HepG2 (cell line): ENCODE measurements at regions not wholly inside any gene's neighbourhood (a gene's known extent, or its start where the extent isn't known, plus 50 kb on each side); places are given as distances from the start of the nearest gene placed in this dataset.

Source experiments
- ATAC-seq: fragments of 200-7000 bp; cut with Tn5 transposase; 3 replicates; pipeline ENCODE4 v1.9.1; 2020; ENCODE audit warnings: mild to moderate bottlenecking, moderate library complexity
- BruUV-seq: library from RNA; stranded (reverse); fragments of 400-500 nt; replicated peaks from 2 replicates; lab custom pipeline; 2021; lab: Mats Ljungman, UMichigan
- CTCF ChIA-PET: fragments of 300-600 bp; formaldehyde crosslinking; extraction: SDS; loops from one replicate; lab custom pipeline; 2021; ENCODE audit warnings: low total read pairs, inconsistent platforms, low intra/inter-chr PET ratio; lab: Yijun Ruan, JAX
- POLR2A ChIA-PET: fragments of 350-600 bp; sonication (Branson Sonifier 250); formaldehyde crosslinking; loops from one replicate; lab custom pipeline; 2020; ENCODE audit warnings: antibody characterized with exemption, inconsistent platforms; lab: Yijun Ruan, JAX
- DNase-seq: peaks from one replicate; pipeline ENCODE4 v3.0.0-alpha.2; 2015; ENCODE audit warnings: low spot score
- FAIRE-seq: peaks from 3 replicates; lab custom pipeline; 2011; peaks lifted over from hg19 to GRCh38; lab: Jason Lieb, UNC
- H2AFZ ChIP-seq: one replicate; pipeline ENCODE4 v1.6.1; 2011; ENCODE audit warnings: low read length, inconsistent platforms
- H3K27ac ChIP-seq: fragments of 300-600 bp; 3 replicates; pipeline ENCODE4 v1.8.0; 2011; ENCODE audit warnings: mixed run types, mild to moderate bottlenecking, mixed read lengths, low read length, inconsistent platforms; ENCODE audit not compliant: insufficient read depth; ENCODE audit errors: extremely low read length
- H3K27me3 ChIP-seq, 2 experiments: fragments of 200-600 bp in 1 of 2; 2 replicates in 1 of 2; 3 replicates in 1 of 2; pipeline versions ENCODE4 v1.6.0 to v1.8.0; 2011; ENCODE audit warnings: low read length in 2 of 2, mild to moderate bottlenecking in 2 of 2, moderate library complexity in 2 of 2, inconsistent platforms in 1 of 2; ENCODE audit not compliant: insufficient read depth in 2 of 2, control insufficient read depth in 1 of 2
- H3K36me3 ChIP-seq, 2 experiments: fragments of 200-600 bp in 1 of 2; replicated peaks in 1 of 2; 2 replicates in 1 of 2; 3 replicates in 1 of 2; pipeline versions ENCODE4 v1.5.1 to v1.8.0; 2011; ENCODE audit warnings: low read length in 2 of 2, inconsistent platforms in 1 of 2; ENCODE audit not compliant: insufficient read depth in 2 of 2, control insufficient read depth in 1 of 2
- H3K4me1 ChIP-seq: 2 replicates; pipeline ENCODE4 v1.5.1; 2012; ENCODE audit warnings: low read length, inconsistent platforms; ENCODE audit not compliant: insufficient read depth
- H3K4me2 ChIP-seq: 2 replicates; pipeline ENCODE4 v1.6.0; 2011; ENCODE audit warnings: low read depth, low read length, inconsistent platforms
- H3K4me3 ChIP-seq, 3 experiments: fragments of 200-600 bp in 1 of 3; sonication (generic), shearing (Covaris generic) in 1 of 3; replicated peaks in 1 of 3; 2 replicates each; pipeline ENCODE4 v1.5.1; 2011 to 2016; ENCODE audit warnings: low read length in 3 of 3, inconsistent platforms in 2 of 3, low read depth in 2 of 3, mild to moderate bottlenecking in 2 of 3, control low read depth in 1 of 3, mixed read lengths in 1 of 3; ENCODE audit not compliant: insufficient read depth in 1 of 3
- H3K79me2 ChIP-seq: one replicate; pipeline ENCODE4 v1.6.1; 2011; ENCODE audit warnings: low read length, inconsistent platforms; ENCODE audit not compliant: insufficient read depth
- H3K9ac ChIP-seq: 2 replicates; pipeline ENCODE4 v1.6.0; 2011; ENCODE audit warnings: mild to moderate bottlenecking, low read depth, low read length, inconsistent platforms; ENCODE audit not compliant: insufficient read depth
- H3K9me3 ChIP-seq: 2 replicates; pipeline ENCODE4 v1.5.1; 2012; ENCODE audit warnings: mild to moderate bottlenecking, low read length
- H4K20me1 ChIP-seq: 2 replicates; pipeline ENCODE4 v1.6.0; 2011; ENCODE audit warnings: inconsistent platforms, mild to moderate bottlenecking, low read length, moderate library complexity; ENCODE audit not compliant: insufficient read depth
- ARNT ChIP-seq: fragments of 450-650 bp; IDR thresholded peaks from 2 replicates; pipeline ENCODE4 v1.6.1; 2017
- ATM ChIP-seq: fragments of 450-650 bp; IDR thresholded peaks from 2 replicates; pipeline ENCODE4 v1.7.1; 2017; ENCODE audit warnings: mild to moderate bottlenecking, borderline replicate concordance
- CCDC6 ChIP-seq: sonication (generic); formaldehyde crosslinking; IDR thresholded peaks from 2 replicates; pipeline ENCODE4 v1.8.1; 2022; ENCODE audit warnings: mild to moderate bottlenecking, missing genetic modification reagents, moderate library complexity
- ESRRA ChIP-seq: sonication (generic); formaldehyde crosslinking; IDR thresholded peaks from 2 replicates; pipeline ENCODE4 v1.5.1; 2020; ENCODE audit warnings: mild to moderate bottlenecking, low read depth, missing genetic modification reagents
- GFI1 ChIP-seq: sonication (generic); formaldehyde crosslinking; IDR thresholded peaks from 2 replicates; pipeline ENCODE4 v1.5.0; 2020; ENCODE audit warnings: missing genetic modification reagents, mild to moderate bottlenecking, borderline replicate concordance
- KDM3A ChIP-seq: IDR thresholded peaks from 2 replicates; pipeline ENCODE4 v1.6.1; 2018; ENCODE audit warnings: low read depth, missing compliant biosample characterization
- KLF9 ChIP-seq: IDR thresholded peaks from 2 replicates; pipeline ENCODE4 v1.6.1; 2016; ENCODE audit warnings: low read depth
- SKI ChIP-seq: fragments of 450-650 bp; IDR thresholded peaks from one replicate; pipeline ENCODE4 v1.6.1; 2018; ENCODE audit warnings: mild to moderate bottlenecking; ENCODE audit not compliant: partially characterized antibody
- TFDP2 ChIP-seq: sonication (generic); formaldehyde crosslinking; IDR thresholded peaks from 2 replicates; pipeline ENCODE4 v1.4.0; 2020; ENCODE audit warnings: missing genetic modification reagents
- XBP1 ChIP-seq: sonication (generic); formaldehyde crosslinking; IDR thresholded peaks from 2 replicates; pipeline ENCODE4 v1.5.0; 2020; ENCODE audit warnings: missing genetic modification reagents
- ZNF24 ChIP-seq: fragments of 450-650 bp; IDR thresholded peaks from 2 replicates; pipeline ENCODE4 v1.6.1; 2017; ENCODE audit warnings: antibody characterized with exemption, mild to moderate bottlenecking
- ZNF639 ChIP-seq: conservative IDR thresholded peaks from 2 replicates; pipeline ENCODE4 v1.6.1; 2018; ENCODE audit warnings: missing genetic modification reagents
- ZNF83 ChIP-seq: sonication (generic); formaldehyde crosslinking; IDR thresholded peaks from 2 replicates; pipeline ENCODE4 v1.4.0; 2020; ENCODE audit warnings: missing genetic modification reagents, mild to moderate bottlenecking, borderline replicate concordance
- ZSCAN9 ChIP-seq: IDR thresholded peaks from 2 replicates; pipeline ENCODE4 v1.6.1; 2016; ENCODE audit warnings: borderline replicate concordance
- WGBS: methylation state at CpG from one replicate; pipeline ENCODE4 v1.1.6; 2017; ENCODE audit warnings: low lambda C conversion rate; 5-methylcytosine and 5-hydroxymethylcytosine counted together
- in situ Hi-C: cut with HindIII; loops from 2 replicates; pipeline ENCODE4 v1.10.0; 2017; ENCODE audit warnings: low pct_unique_long_range_greater_than_20kb; ENCODE audit not compliant: extremely low pct_ligation_motif_present
- intact Hi-C: fragments of 100-400 bp; cut with micrococcal nuclease; formaldehyde crosslinking; loops from one replicate; pipeline ENCODE4 v1.10.0; 2022; ENCODE audit not compliant: unreplicated experiment
- TF ChIP-seq, protein P1 (sequence below): sonication (generic); formaldehyde crosslinking; IDR thresholded peaks from 2 replicates; pipeline ENCODE4 v1.4.0; 2020; ENCODE audit warnings: missing genetic modification reagents
- TF ChIP-seq, protein P2 (sequence below): IDR thresholded peaks from 2 replicates; pipeline ENCODE4 v1.6.1; 2016; ENCODE audit warnings: low read depth, control low read depth

- H3K36me3 ChIP-seq = no peaks in the 10 kb centered on the region
- ATAC-seq = no peak
- no peak for DNase-seq
- intact Hi-C loops (no loop called here), in situ Hi-C loops (no loop called here)
- no peaks in the 10 kb centered on the region for H3K79me2 ChIP-seq
- no peaks in the 10 kb centered on the region; a peak in 1 of 5 replicates for H3K27me3 ChIP-seq
- no peaks in the 10 kb centered on the region for H4K20me1 ChIP-seq
- BruUV-seq = no TSS peak
- no peak for FAIRE-seq
- CTCF ChIA-PET = no interaction called here
- no peak for TF ChIP-seq ATM
- no peak for TF ChIP-seq XBP1
- TF ChIP-seq ESRRA (CRISPR knock-in tag) = no peak
- no peaks in the 10 kb centered on the region for H3K9me3 ChIP-seq
- H3K9ac ChIP-seq = no peak overlapping the region
- H3K4me2 ChIP-seq = no peak overlapping the region
- H2AFZ ChIP-seq = no peak overlapping the region
- no peak overlapping the region for H3K27ac ChIP-seq
- 0% methylated on average over 2 of the region's 2 CpGs for WGBS
- POLR2A ChIA-PET = no interaction called here
- H3K4me1 ChIP-seq = peaks cover 8% of the 10 kb centered on the region; the same call in 1 of the 2 replicates
- no peak overlapping the region for H3K4me3 ChIP-seq
Observed at GRCh38 chr4:17252131-17252530, 259.8 kb downstream of the QDPR start.

DNA sequence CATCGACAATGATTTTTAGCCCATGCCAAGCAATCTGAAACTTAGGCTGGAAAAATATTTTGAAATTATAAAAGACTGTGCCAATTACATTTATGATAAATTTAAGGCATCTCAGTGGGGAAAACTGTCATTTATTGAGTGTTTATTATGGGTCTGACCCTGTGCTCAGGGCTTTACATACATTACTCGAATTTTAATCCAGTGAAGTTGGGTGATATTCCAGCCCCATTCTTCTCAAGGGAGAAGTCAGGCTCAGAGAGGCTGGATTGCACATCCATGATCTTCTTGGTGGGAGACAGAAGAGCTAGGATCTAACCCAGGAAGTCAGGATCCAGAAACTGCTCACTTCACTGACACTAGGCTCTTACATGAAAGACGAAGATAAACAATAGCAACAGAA, 260.8 kb downstream of the QDPR start:
- Histone ChIP-seq H3K9ac (no peak overlapping the region), H3K36me3 (no peaks in the 10 kb centered on the region), H3K4me3 (no peak overlapping the region), H3K9me3 (no peaks in the 10 kb centered on the region), H3K79me2 (no peaks in the 10 kb centered on the region), H3K4me2 (no peak overlapping the region), H3K27me3 (no peaks in the 10 kb centered on the region; a peak in 1 of 5 replicates), H4K20me1 (no peaks in the 10 kb centered on the region), H3K4me1 (peaks cover 8% of the 10 kb centered on the region; the same call in 1 of the 2 replicates), H3K27ac (no peak overlapping the region), H2AFZ (no peak overlapping the region)
- intact Hi-C loops (no loop called here), in situ Hi-C loops (no loop called here)
- ATAC-seq (no peak), FAIRE-seq (no peak), DNase-seq (no peak)
- POLR2A ChIA-PET = no interaction called here
- CTCF ChIA-PET = no interaction called here
- WGBS = 1% methylated on average over 3 of the region's 3 CpGs
- no TSS peak for BruUV-seq
- no peak for TF ChIP-seq TFDP2 (CRISPR knock-in tag)
- TF ChIP-seq, protein P1, sequence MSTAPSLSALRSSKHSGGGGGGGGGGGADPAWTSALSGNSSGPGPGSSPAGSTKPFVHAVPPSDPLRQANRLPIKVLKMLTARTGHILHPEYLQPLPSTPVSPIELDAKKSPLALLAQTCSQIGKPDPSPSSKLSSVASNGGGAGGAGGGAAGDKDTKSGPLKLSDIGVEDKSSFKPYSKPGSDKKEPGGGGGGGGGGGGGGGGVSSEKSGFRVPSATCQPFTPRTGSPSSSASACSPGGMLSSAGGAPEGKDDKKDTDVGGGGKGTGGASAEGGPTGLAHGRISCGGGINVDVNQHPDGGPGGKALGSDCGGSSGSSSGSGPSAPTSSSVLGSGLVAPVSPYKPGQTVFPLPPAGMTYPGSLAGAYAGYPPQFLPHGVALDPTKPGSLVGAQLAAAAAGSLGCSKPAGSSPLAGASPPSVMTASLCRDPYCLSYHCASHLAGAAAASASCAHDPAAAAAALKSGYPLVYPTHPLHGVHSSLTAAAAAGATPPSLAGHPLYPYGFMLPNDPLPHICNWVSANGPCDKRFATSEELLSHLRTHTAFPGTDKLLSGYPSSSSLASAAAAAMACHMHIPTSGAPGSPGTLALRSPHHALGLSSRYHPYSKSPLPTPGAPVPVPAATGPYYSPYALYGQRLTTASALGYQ (CRISPR knock-in tag) = no peak
- TF ChIP-seq SKI = no peak
- TF ChIP-seq ZNF83 (CRISPR knock-in tag) = no peak
- no peak for TF ChIP-seq CCDC6
- TF ChIP-seq KDM3A (CRISPR knock-in tag) = no peak
- no peak for TF ChIP-seq ARNT
- TF ChIP-seq, protein P2, sequence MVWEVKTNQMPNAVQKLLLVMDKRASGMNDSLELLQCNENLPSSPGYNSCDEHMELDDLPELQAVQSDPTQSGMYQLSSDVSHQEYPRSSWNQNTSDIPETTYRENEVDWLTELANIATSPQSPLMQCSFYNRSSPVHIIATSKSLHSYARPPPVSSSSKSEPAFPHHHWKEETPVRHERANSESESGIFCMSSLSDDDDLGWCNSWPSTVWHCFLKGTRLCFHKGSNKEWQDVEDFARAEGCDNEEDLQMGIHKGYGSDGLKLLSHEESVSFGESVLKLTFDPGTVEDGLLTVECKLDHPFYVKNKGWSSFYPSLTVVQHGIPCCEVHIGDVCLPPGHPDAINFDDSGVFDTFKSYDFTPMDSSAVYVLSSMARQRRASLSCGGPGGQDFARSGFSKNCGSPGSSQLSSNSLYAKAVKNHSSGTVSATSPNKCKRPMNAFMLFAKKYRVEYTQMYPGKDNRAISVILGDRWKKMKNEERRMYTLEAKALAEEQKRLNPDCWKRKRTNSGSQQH (CRISPR knock-in tag) = no peak
- TF ChIP-seq KLF9 (CRISPR knock-in tag) = no peak
- no peak for TF ChIP-seq GFI1 (CRISPR knock-in tag)
- TF ChIP-seq ZNF24 = no peak
- TF ChIP-seq ZNF639 (CRISPR knock-in tag) = no peak
- no peak for TF ChIP-seq ZSCAN9 (CRISPR knock-in tag)
